Neuronal stem cell (in vitro differentiated cells): ENCODE measurements at regions not wholly inside any gene's neighbourhood (a gene's known extent, or its start where the extent isn't known, plus 50 kb on each side); places are given as distances from the start of the nearest gene placed in this dataset.

Source experiments
- DNase-seq: peaks from one replicate; pipeline ENCODE4 v3.0.0-alpha.2; 2013; ENCODE audit warnings: low spot score
- H2AFZ ChIP-seq: one replicate; pipeline ENCODE4 v1.6.1; 2013; ENCODE audit warnings: mild to moderate bottlenecking, low read length, inconsistent platforms
- H2AK5ac ChIP-seq: 2 replicates; pipeline ENCODE4 v1.6.1; 2013; ENCODE audit warnings: low read depth, mild to moderate bottlenecking, inconsistent platforms, low read length, moderate library complexity, mixed read lengths
- H2BK120ac ChIP-seq: 2 replicates; pipeline ENCODE4 v1.6.1; 2013; ENCODE audit warnings: low read depth, mild to moderate bottlenecking, inconsistent platforms, low read length, moderate library complexity, mixed read lengths
- H2BK12ac ChIP-seq: one replicate; pipeline ENCODE4 v1.6.1; 2013; ENCODE audit warnings: low read length, inconsistent platforms
- H2BK15ac ChIP-seq: 2 replicates; pipeline ENCODE4 v1.6.1; 2013; ENCODE audit warnings: mild to moderate bottlenecking, low read length, inconsistent platforms, mixed read lengths
- H2BK5ac ChIP-seq: one replicate; pipeline ENCODE4 v1.6.1; 2013; ENCODE audit warnings: inconsistent platforms, mild to moderate bottlenecking, low read length, moderate library complexity
- H3K14ac ChIP-seq: one replicate; pipeline ENCODE4 v1.6.1; 2013; ENCODE audit warnings: low read length, inconsistent platforms
- H3K18ac ChIP-seq: 2 replicates; pipeline ENCODE4 v1.6.1; 2013; ENCODE audit warnings: low read length, inconsistent platforms
- H3K23ac ChIP-seq: 2 replicates; pipeline ENCODE4 v1.6.1; 2013; ENCODE audit warnings: low read depth, mild to moderate bottlenecking, mixed read lengths, low read length, inconsistent platforms; ENCODE audit not compliant: poor library complexity
- H3K27ac ChIP-seq: replicated peaks from 3 replicates; pipeline ENCODE4 v1.5.1; 2013; ENCODE audit warnings: low read length, inconsistent platforms
- H3K27me3 ChIP-seq, 3 experiments: 2 replicates each; pipeline ENCODE4 v1.6.1; 2013; ENCODE audit warnings: low read length in 3 of 3, mild to moderate bottlenecking in 2 of 3, inconsistent platforms in 1 of 3, low read depth in 1 of 3, mixed read lengths in 1 of 3, moderate library complexity in 1 of 3; ENCODE audit not compliant: control insufficient read depth in 3 of 3, insufficient read depth in 3 of 3
- H3K36me3 ChIP-seq, 2 donors: replicated peaks in 1 of 2; 2 replicates each; pipeline ENCODE4 v1.6.1; 2013; ENCODE audit warnings: low read length in 2 of 2; ENCODE audit not compliant: control insufficient read depth in 2 of 2, insufficient read depth in 2 of 2
- H3K4ac ChIP-seq: 2 replicates; pipeline ENCODE4 v1.6.1; 2013; ENCODE audit warnings: inconsistent platforms, mild to moderate bottlenecking, low read length, moderate library complexity
- H3K4me1 ChIP-seq, 2 donors: 1 replicate in 1 of 2; 2 replicates in 1 of 2; pipeline ENCODE4 v1.6.1; 2013; ENCODE audit warnings: low read length in 2 of 2, low read depth in 1 of 2; ENCODE audit not compliant: control insufficient read depth in 2 of 2, insufficient read depth in 1 of 2
- H3K4me2 ChIP-seq: one replicate; pipeline ENCODE4 v1.6.1; 2013; ENCODE audit warnings: mild to moderate bottlenecking, low read length, inconsistent platforms; ENCODE audit not compliant: insufficient read depth, poor library complexity, severe bottlenecking
- H3K4me3 ChIP-seq, 2 donors: 2 replicates each; pipeline ENCODE4 v1.5.1; 2013; ENCODE audit warnings: low read length in 2 of 2, mild to moderate bottlenecking in 2 of 2, inconsistent platforms in 1 of 2, moderate library complexity in 1 of 2
- H3K79me1 ChIP-seq: one replicate; pipeline ENCODE4 v1.6.1; 2013; ENCODE audit warnings: low read depth, mild to moderate bottlenecking, inconsistent platforms, low read length, moderate library complexity
- H3K9ac ChIP-seq: one replicate; pipeline ENCODE4 v1.6.1; 2013; ENCODE audit warnings: mild to moderate bottlenecking, low read depth, low read length, inconsistent platforms; ENCODE audit not compliant: poor library complexity
- H3K9me3 ChIP-seq, 2 donors: replicated peaks in 1 of 2; 2 replicates each; pipeline versions ENCODE3 to v1.6.1; 2013; ENCODE audit warnings: low read length in 2 of 2, mild to moderate bottlenecking in 2 of 2, inconsistent platforms in 1 of 2, low read depth in 1 of 2, mixed read lengths in 1 of 2, moderate library complexity in 1 of 2; ENCODE audit not compliant: control insufficient read depth in 2 of 2, insufficient read depth in 1 of 2
- H4K8ac ChIP-seq: one replicate; pipeline ENCODE4 v1.6.1; 2013; ENCODE audit warnings: low read depth, mild to moderate bottlenecking, inconsistent platforms, low read length, moderate library complexity
- H4K91ac ChIP-seq: one replicate; pipeline ENCODE4 v1.6.1; 2013; ENCODE audit warnings: low read length, low read depth, mild to moderate bottlenecking, inconsistent platforms; ENCODE audit not compliant: poor library complexity
- WGBS, 2 donors: extraction: QIAGEN DNeasy Blood & Tissue Kit; methylation state at CpG; one replicate each; pipeline ENCODE4 v1.1.7; 2013; ENCODE audit warnings: missing lambda C conversion rate in 2 of 2, mixed read lengths in 1 of 2; ENCODE audit not compliant: insufficient read length in 2 of 2, insufficient replicate concordance in 1 of 2; ENCODE audit errors: extremely low coverage in 2 of 2; 5-methylcytosine and 5-hydroxymethylcytosine counted together

- Histone ChIP-seq H3K79me1 (no peaks in the 10 kb centered on the region), H2AFZ (peak overlapping the region; percentile 58), H3K23ac (no peak overlapping the region), H4K91ac (no peak overlapping the region), H3K18ac (no peak overlapping the region), H3K27ac (no peak overlapping the region), H3K4me2 (no peak overlapping the region), H2BK120ac (no peak overlapping the region), H4K8ac (no peak overlapping the region), H2BK5ac (no peak overlapping the region), H3K14ac (no peak overlapping the region), H3K4me1 (peaks cover 13 to 36% of the 10 kb centered on the region in 2 donors), H2BK12ac (no peak overlapping the region), H2BK15ac (no peak overlapping the region), H3K4me3 (no peak overlapping the region), H3K9me3 (no peaks in the 10 kb centered on the region), H3K36me3 (no peaks in the 10 kb centered on the region), H3K27me3 (no peaks in the 10 kb centered on the region), H3K9ac (no peak overlapping the region), H3K4ac (no peak overlapping the region), H2AK5ac (no peak overlapping the region)
- DNase-seq: no peak
- no CpG with 5 or more reads among the region's 3 CpGs for WGBS, 2 donors
These were observed 225.0 kb upstream of the ATP11B start for GRCh38 chr3:182568261-182568660.

GRCh38 chr3:182568876-182569275 is 224.4 kb upstream of the ATP11B start:
- no peak overlapping the region for H4K91ac ChIP-seq
- H3K9me3 ChIP-seq: no peaks in the 10 kb centered on the region
- peak overlapping the region; percentile 58 for H2AFZ ChIP-seq
- no peak overlapping the region for H2AK5ac ChIP-seq
- H3K79me1 ChIP-seq: no peaks in the 10 kb centered on the region
- H2BK12ac ChIP-seq: no peak overlapping the region
- no peaks in the 10 kb centered on the region for H3K27me3 ChIP-seq
- H3K18ac ChIP-seq: no peak overlapping the region
- H3K36me3 ChIP-seq: no peaks in the 10 kb centered on the region
- H3K23ac ChIP-seq: no peak overlapping the region
- H3K4me3 ChIP-seq: no peak overlapping the region
- WGBS, 2 donors: no CpG with 5 or more reads among the region's 3 CpGs
- no peak overlapping the region for H4K8ac ChIP-seq
- no peak overlapping the region for H3K4ac ChIP-seq
- no peak overlapping the region for H3K9ac ChIP-seq
- no peak overlapping the region for H2BK5ac ChIP-seq
- H3K4me2 ChIP-seq: no peak overlapping the region
- H3K27ac ChIP-seq: no peak overlapping the region
- no peak overlapping the region for H2BK120ac ChIP-seq
- peaks cover 13 to 36% of the 10 kb centered on the region in 2 donors for H3K4me1 ChIP-seq
- no peak for DNase-seq
- no peak overlapping the region for H3K14ac ChIP-seq
- no peak overlapping the region for H2BK15ac ChIP-seq

- Histone ChIP-seq H4K91ac (no peak overlapping the region), H2BK5ac (no peak overlapping the region), H3K27ac (no peak overlapping the region), H3K4ac (no peak overlapping the region), H2AK5ac (no peak overlapping the region), H2BK120ac (no peak overlapping the region), H3K9ac (no peak overlapping the region), H3K14ac (no peak overlapping the region), H2AFZ (no peak overlapping the region), H3K36me3 (no peaks in the 10 kb centered on the region), H3K4me2 (no peak overlapping the region), H3K79me1 (no peaks in the 10 kb centered on the region), H4K8ac (no peak overlapping the region), H3K4me3 (no peak overlapping the region), H2BK12ac (no peak overlapping the region), H3K23ac (no peak overlapping the region), H3K9me3 (no peaks in the 10 kb centered on the region), H3K4me1 (peaks cover 9 to 29% of the 10 kb centered on the region in 2 donors), H3K18ac (no peak overlapping the region), H3K27me3 (no peaks in the 10 kb centered on the region), H2BK15ac (no peak overlapping the region)
- no peak for DNase-seq
- WGBS, 2 donors: no CpG with 5 or more reads among the region's 3 CpGs
These were observed 222.2 kb upstream of the ATP11B start for GRCh38 chr3:182570946-182571594.

- H3K4me2 ChIP-seq: no peak overlapping the region
- H2AK5ac ChIP-seq: no peak overlapping the region
- H4K91ac ChIP-seq: no peak overlapping the region
- no peaks in the 10 kb centered on the region for H3K79me1 ChIP-seq
- no peak overlapping the region for H2BK120ac ChIP-seq
- no peak overlapping the region for H3K4me3 ChIP-seq
- H3K36me3 ChIP-seq: no peaks in the 10 kb centered on the region
- H3K4ac ChIP-seq: no peak overlapping the region
- H2BK5ac ChIP-seq: no peak overlapping the region
- no peak overlapping the region for H4K8ac ChIP-seq
- WGBS, 2 donors: no CpG with 5 or more reads among the region's 2 CpGs
- DNase-seq: no peak
- no peak overlapping the region for H2BK12ac ChIP-seq
- H3K27me3 ChIP-seq: no peaks in the 10 kb centered on the region
- H3K4me1 ChIP-seq: no peaks in the 10 kb centered on the region
- H3K23ac ChIP-seq: no peak overlapping the region
- no peak overlapping the region for H3K9ac ChIP-seq
- peaks cover 0 to 2% of the 10 kb centered on the region in 2 donors for H3K9me3 ChIP-seq
- no peak overlapping the region for H3K18ac ChIP-seq
- no peak overlapping the region for H2BK15ac ChIP-seq
- no peak overlapping the region for H3K14ac ChIP-seq
- H3K27ac ChIP-seq: no peak overlapping the region
- H2AFZ ChIP-seq: no peak overlapping the region
These were observed 217.4 kb upstream of the ATP11B start for GRCh38 chr3:182575941-182576340.
